ENCODE measurements at regions not wholly inside any gene's neighbourhood (a gene's known extent, or its start where the extent isn't known, plus 50 kb on each side); places are given as distances from the start of the nearest gene placed in this dataset.
"Not testable (repeated sequence)": the region's sequence is repeated elsewhere in the genome, so short reads cannot be mapped to it uniquely, and the experiment has no call there.

- no peak overlapping the region for H3K4me3 Mint-ChIP-seq (ENCODE audit: unreplicated experiment)
- BruUV-seq (replicated peaks) = no TSS peak
- H3K27me3 Mint-ChIP-seq (ENCODE audit: insufficient read depth, unreplicated experiment) = no peaks in the 10 kb centered on the region
- H3K36me3 Mint-ChIP-seq (ENCODE audit: insufficient read depth, unreplicated experiment) = no peaks in the 10 kb centered on the region
- H3K4me1 Mint-ChIP-seq (ENCODE audit: insufficient read depth, unreplicated experiment) = no peaks in the 10 kb centered on the region
- no peaks in the 10 kb centered on the region for H3K9me3 Mint-ChIP-seq (ENCODE audit: unreplicated experiment)
- intact Hi-C loops (cut with micrococcal nuclease) = no loop called here
- TF ChIP-seq, protein P1, sequence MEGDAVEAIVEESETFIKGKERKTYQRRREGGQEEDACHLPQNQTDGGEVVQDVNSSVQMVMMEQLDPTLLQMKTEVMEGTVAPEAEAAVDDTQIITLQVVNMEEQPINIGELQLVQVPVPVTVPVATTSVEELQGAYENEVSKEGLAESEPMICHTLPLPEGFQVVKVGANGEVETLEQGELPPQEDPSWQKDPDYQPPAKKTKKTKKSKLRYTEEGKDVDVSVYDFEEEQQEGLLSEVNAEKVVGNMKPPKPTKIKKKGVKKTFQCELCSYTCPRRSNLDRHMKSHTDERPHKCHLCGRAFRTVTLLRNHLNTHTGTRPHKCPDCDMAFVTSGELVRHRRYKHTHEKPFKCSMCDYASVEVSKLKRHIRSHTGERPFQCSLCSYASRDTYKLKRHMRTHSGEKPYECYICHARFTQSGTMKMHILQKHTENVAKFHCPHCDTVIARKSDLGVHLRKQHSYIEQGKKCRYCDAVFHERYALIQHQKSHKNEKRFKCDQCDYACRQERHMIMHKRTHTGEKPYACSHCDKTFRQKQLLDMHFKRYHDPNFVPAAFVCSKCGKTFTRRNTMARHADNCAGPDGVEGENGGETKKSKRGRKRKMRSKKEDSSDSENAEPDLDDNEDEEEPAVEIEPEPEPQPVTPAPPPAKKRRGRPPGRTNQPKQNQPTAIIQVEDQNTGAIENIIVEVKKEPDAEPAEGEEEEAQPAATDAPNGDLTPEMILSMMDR (IDR thresholded peaks at IDR 0.05; ENCODE audit: unreplicated experiment) = no peak
- H3K27ac Mint-ChIP-seq (ENCODE audit: low read depth, unreplicated experiment) = no peak overlapping the region
- DNase-seq (ENCODE audit: unreplicated experiment) = no peak
- POLR2A ChIA-PET = interaction anchor here (0.5 kb wide), 1 partner anchor 117 kb away, joined by 3 read pairs; no protein-coding TSS in a partner anchor
- CTCF ChIA-PET = interaction anchor here (0.6 to 0.8 kb wide), 2 partner anchors 129 to 243 kb away, joined by 3 read pairs; no protein-coding TSS in a partner anchor
These were observed 150.2 kb upstream of the MAN1A1 start for GRCh38 chr6:119499797-119500196.

- H3K4me1 Mint-ChIP-seq (ENCODE audit: insufficient read depth, unreplicated experiment) = no peaks in the 10 kb centered on the region
- CTCF ChIA-PET = no interaction called here
These were observed 148.6 kb upstream of the MAN1A1 start for GRCh38 chr6:119497988-119498727.

DNA sequence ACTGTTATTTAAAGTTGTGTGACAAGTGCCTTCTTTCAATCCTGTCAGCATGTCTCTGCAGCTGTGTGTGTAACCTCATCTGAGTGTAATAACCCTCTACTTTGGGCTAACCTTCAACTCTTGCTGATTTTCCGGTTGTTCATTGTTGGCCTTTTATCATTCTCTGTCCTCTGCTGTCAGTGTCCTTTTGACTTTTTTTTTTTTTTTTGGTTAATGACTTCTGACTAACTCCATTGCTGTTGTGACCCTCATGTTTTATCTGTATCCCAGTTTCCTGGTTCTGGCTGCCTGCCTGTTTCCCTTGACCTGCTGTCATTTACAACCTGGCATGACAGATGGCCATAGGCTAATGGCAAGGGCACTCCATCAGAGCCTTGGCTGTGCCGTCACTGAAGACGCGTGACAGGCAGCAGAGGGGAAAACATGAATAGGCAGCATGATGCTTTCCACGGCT is 145.7 kb upstream of the MAN1A1 start:
- no TSS peak for BruUV-seq (replicated peaks)

More at GRCh38 chr6:119497988-119498727, 148.6 kb upstream of the MAN1A1 start:
- no peaks in the 10 kb centered on the region for H3K36me3 Mint-ChIP-seq (ENCODE audit: insufficient read depth, unreplicated experiment)
- H3K27ac Mint-ChIP-seq (ENCODE audit: low read depth, unreplicated experiment) = no peak overlapping the region
- intact Hi-C loops (cut with micrococcal nuclease) = no loop called here
- POLR2A ChIA-PET = interaction anchor here (0.6 kb wide), 1 partner anchor 10 kb away, joined by 3 read pairs; no protein-coding TSS in a partner anchor
- H3K4me3 Mint-ChIP-seq (ENCODE audit: unreplicated experiment) = no peak overlapping the region
- DNase-seq (ENCODE audit: unreplicated experiment) = no peak
- no peaks in the 10 kb centered on the region for H3K27me3 Mint-ChIP-seq (ENCODE audit: insufficient read depth, unreplicated experiment)
- no peaks in the 10 kb centered on the region for H3K9me3 Mint-ChIP-seq (ENCODE audit: unreplicated experiment)
- BruUV-seq (replicated peaks) = no TSS peak
- TF ChIP-seq, protein P1 (IDR thresholded peaks at IDR 0.05; ENCODE audit: unreplicated experiment) = no peak

DNA sequence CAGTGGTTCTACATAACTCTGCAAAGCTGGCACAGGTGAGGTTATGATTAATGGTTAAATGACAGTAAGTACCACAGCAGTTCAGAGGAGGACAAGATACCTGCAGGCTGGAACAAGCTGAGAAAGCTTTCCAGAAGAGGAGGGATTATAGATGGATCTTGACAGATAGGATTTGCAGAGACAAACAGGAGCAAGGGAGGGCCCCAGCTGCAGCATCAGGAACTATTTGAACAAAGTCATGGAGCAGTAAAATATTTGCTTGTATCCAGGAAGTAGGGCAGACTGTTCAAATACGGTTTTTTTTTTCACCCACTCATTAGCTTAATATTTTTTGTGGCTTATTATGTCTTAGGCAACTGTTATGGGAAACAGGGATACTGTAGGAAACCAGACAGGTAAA is 144.4 kb upstream of the MAN1A1 start:
- CTCF ChIA-PET = interaction anchor here (0.7 to 0.9 kb wide), 2 partner anchors 305 to 345 kb away, joined by 3 to 4 read pairs; no protein-coding TSS in a partner anchor
- no peaks in the 10 kb centered on the region for H3K27me3 Mint-ChIP-seq (ENCODE audit: insufficient read depth, unreplicated experiment)
- no peaks in the 10 kb centered on the region for H3K36me3 Mint-ChIP-seq (ENCODE audit: insufficient read depth, unreplicated experiment)
- POLR2A ChIA-PET = interaction anchor here (1.0 to 1.1 kb wide), 2 partner anchors 9 to 143 kb away, joined by 3 read pairs; no protein-coding TSS in a partner anchor
- intact Hi-C loops (cut with micrococcal nuclease) = no loop called here
- H3K4me1 Mint-ChIP-seq (ENCODE audit: insufficient read depth, unreplicated experiment) = no peaks in the 10 kb centered on the region
- BruUV-seq (replicated peaks) = no TSS peak
- H3K4me3 Mint-ChIP-seq (ENCODE audit: unreplicated experiment) = no peak overlapping the region
- DNase-seq (ENCODE audit: unreplicated experiment) = peak; percentile 1
- TF ChIP-seq, protein P1 (IDR thresholded peaks at IDR 0.05; ENCODE audit: unreplicated experiment) = no peak
- peaks cover 8% of the 10 kb centered on the region for H3K9me3 Mint-ChIP-seq (ENCODE audit: unreplicated experiment)
- no peak overlapping the region for H3K27ac Mint-ChIP-seq (ENCODE audit: low read depth, unreplicated experiment)

More for the DNA sequence above, 145.7 kb upstream of the MAN1A1 start:
- no peaks in the 10 kb centered on the region for H3K36me3 Mint-ChIP-seq (ENCODE audit: insufficient read depth, unreplicated experiment)
- CTCF ChIA-PET = interaction anchor here (1.0 to 1.2 kb wide), 2 partner anchors 9 to 15 kb away, joined by 3 read pairs; no protein-coding TSS in a partner anchor
- POLR2A ChIA-PET = no interaction called here
- no peak for DNase-seq (ENCODE audit: unreplicated experiment)
- H3K4me1 Mint-ChIP-seq (ENCODE audit: insufficient read depth, unreplicated experiment) = no peaks in the 10 kb centered on the region
- H3K9me3 Mint-ChIP-seq (ENCODE audit: unreplicated experiment) = peaks cover 2% of the 10 kb centered on the region
- H3K4me3 Mint-ChIP-seq (ENCODE audit: unreplicated experiment) = no peak overlapping the region
- no peaks in the 10 kb centered on the region for H3K27me3 Mint-ChIP-seq (ENCODE audit: insufficient read depth, unreplicated experiment)
- TF ChIP-seq, protein P1 (IDR thresholded peaks at IDR 0.05; ENCODE audit: unreplicated experiment) = no peak
- intact Hi-C loops (cut with micrococcal nuclease) = no loop called here
- no peak overlapping the region for H3K27ac Mint-ChIP-seq (ENCODE audit: low read depth, unreplicated experiment)

- POLR2A ChIA-PET; intact Hi-C loops (cut with micrococcal nuclease); H3K9me3 Mint-ChIP-seq (ENCODE audit: unreplicated experiment); H3K27ac Mint-ChIP-seq (ENCODE audit: low read depth, unreplicated experiment); DNase-seq (ENCODE audit: unreplicated experiment); CTCF ChIA-PET; H3K36me3 Mint-ChIP-seq (ENCODE audit: insufficient read depth, unreplicated experiment); H3K4me3 Mint-ChIP-seq (ENCODE audit: unreplicated experiment); BruUV-seq (replicated peaks); H3K4me1 Mint-ChIP-seq (ENCODE audit: insufficient read depth, unreplicated experiment); H3K27me3 Mint-ChIP-seq (ENCODE audit: insufficient read depth, unreplicated experiment): not testable (repeated sequence)
These were observed 141.6 kb upstream of the MAN1A1 start for GRCh38 chr6:119491112-119491511.

DNA sequence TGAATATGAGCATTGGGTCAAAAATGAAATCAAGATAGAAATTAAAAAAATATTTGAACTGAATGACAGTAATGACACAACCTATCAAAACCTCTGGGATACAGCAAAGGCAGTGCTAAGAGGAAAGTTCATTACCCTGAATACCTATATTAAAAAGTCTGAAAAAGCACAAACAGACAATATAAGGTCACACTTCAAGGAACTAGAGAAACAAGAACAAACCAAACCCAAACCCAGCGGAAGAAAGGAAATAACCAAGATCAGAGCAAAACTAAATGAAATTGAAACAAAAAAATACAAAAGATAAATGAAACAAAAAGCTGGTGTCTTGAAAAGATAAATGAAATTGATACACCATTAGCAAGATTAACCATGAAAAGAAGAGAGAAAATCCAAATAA is 140.5 kb upstream of the MAN1A1 start:
- DNase-seq (ENCODE audit: unreplicated experiment); BruUV-seq (replicated peaks); H3K4me1 Mint-ChIP-seq (ENCODE audit: insufficient read depth, unreplicated experiment); H3K27ac Mint-ChIP-seq (ENCODE audit: low read depth, unreplicated experiment); H3K27me3 Mint-ChIP-seq (ENCODE audit: insufficient read depth, unreplicated experiment); CTCF ChIA-PET; POLR2A ChIA-PET; H3K4me3 Mint-ChIP-seq (ENCODE audit: unreplicated experiment); H3K9me3 Mint-ChIP-seq (ENCODE audit: unreplicated experiment); intact Hi-C loops (cut with micrococcal nuclease); H3K36me3 Mint-ChIP-seq (ENCODE audit: insufficient read depth, unreplicated experiment): not testable (repeated sequence)
